SK-N-SH (cell line): ENCODE measurements at regions not wholly inside any gene's neighbourhood (a gene's known extent, or its start where the extent isn't known, plus 50 kb on each side); places are given as distances from the start of the nearest gene placed in this dataset.

ENCODE experiments used
- CTCF ChIA-PET: fragments of 300-600, 350-600 bp; formaldehyde crosslinking; extraction: SDS; loops from one replicate; lab custom pipeline; 2021; lab: Yijun Ruan, JAX
- POLR2A ChIA-PET: fragments of 350-600 bp; sonication (Branson Sonifier 250); formaldehyde crosslinking; extraction: SDS; loops from one replicate; lab custom pipeline; 2020; ENCODE audit warnings: antibody characterized with exemption, inconsistent platforms; lab: Yijun Ruan, JAX
- DNase-seq: peaks from one replicate; pipeline ENCODE4 v3.0.0; 2012
- H2AFZ ChIP-seq: fragments of 200-600 bp; sonication (generic); 2 replicates; pipeline ENCODE4 v1.8.1; 2016; ENCODE audit warnings: antibody characterized with exemption, mild to moderate bottlenecking, low read depth
- H3F3A ChIP-seq: fragments of 200-600 bp; sonication (generic); replicated peaks from 2 replicates; pipeline ENCODE3; 2016; ENCODE audit warnings: antibody characterized with exemption, mild to moderate bottlenecking; ENCODE audit not compliant: insufficient read depth
- H3K27ac ChIP-seq, 2 experiments: fragments of 200-500 bp in 1 of 2; fragments of 200-600 bp in 1 of 2; sonication (Bioruptor generic) in 1 of 2; sonication (generic), shearing (Covaris generic) in 1 of 2; 2 replicates each; pipeline versions ENCODE4 v1.5.1 to v1.6.1; 2014 to 2016; ENCODE audit warnings: low read depth in 2 of 2, inconsistent platforms in 1 of 2, low read length in 1 of 2, mild to moderate bottlenecking in 1 of 2, mixed read lengths in 1 of 2
- H3K27me3 ChIP-seq: fragments of 200-600 bp; sonication (generic), shearing (Covaris generic); 2 replicates; pipeline ENCODE4 v1.6.1; 2016; ENCODE audit warnings: mixed run types; ENCODE audit not compliant: insufficient read depth
- H3K36me3 ChIP-seq, 2 experiments: fragments of 200-500 bp in 1 of 2; fragments of 200-600 bp in 1 of 2; sonication (Bioruptor generic) in 1 of 2; sonication (generic) in 1 of 2; replicated peaks in 1 of 2; 2 replicates each; pipeline versions ENCODE3 to v1.5.1; 2014 to 2016; ENCODE audit warnings: low read length in 1 of 2, mild to moderate bottlenecking in 1 of 2; ENCODE audit not compliant: insufficient read depth in 2 of 2, control insufficient read depth in 1 of 2
- H3K4me1 ChIP-seq, 2 experiments: fragments of 200-500 bp in 1 of 2; fragments of 200-600 bp in 1 of 2; sonication (Bioruptor generic) in 1 of 2; sonication (generic), shearing (Covaris generic) in 1 of 2; 2 replicates each; pipeline versions ENCODE4 v1.5.1 to v1.6.1; 2014 to 2016; ENCODE audit warnings: low read depth in 1 of 2, low read length in 1 of 2, mixed run types in 1 of 2; ENCODE audit not compliant: insufficient read depth in 2 of 2, control insufficient read depth in 1 of 2
- H3K4me2 ChIP-seq: fragments of 200-600 bp; sonication (generic), shearing (Covaris generic); 2 replicates; pipeline ENCODE4 v1.6.1; 2017; ENCODE audit warnings: mixed run types
- H3K4me3 ChIP-seq, 2 experiments: fragments of 200-500 bp in 1 of 2; fragments of 200-600 bp in 1 of 2; sonication (Bioruptor generic) in 1 of 2; sonication (generic), shearing (Covaris generic) in 1 of 2; 2 replicates each; pipeline versions ENCODE4 v1.5.1 to v1.8.1; 2014 to 2016; ENCODE audit warnings: low read depth in 2 of 2, inconsistent platforms in 1 of 2, low read length in 1 of 2, mild to moderate bottlenecking in 1 of 2, mixed read lengths in 1 of 2, moderate library complexity in 1 of 2
- H3K79me2 ChIP-seq: fragments of 200-600 bp; sonication (generic); 2 replicates; pipeline ENCODE4 v1.8.1; 2017; ENCODE audit warnings: mild to moderate bottlenecking; ENCODE audit not compliant: insufficient read depth
- H3K9ac ChIP-seq: fragments of 200-600 bp; sonication (generic); 2 replicates; pipeline ENCODE4 v1.6.1; 2017; ENCODE audit warnings: mixed run types
- H3K9me2 ChIP-seq: fragments of 200-600 bp; sonication (generic); 2 replicates; pipeline ENCODE4 v1.6.1; 2017; ENCODE audit warnings: mixed run types
- H3K9me3 ChIP-seq: fragments of 200-600 bp; sonication (generic); 2 replicates; pipeline ENCODE4 v1.6.1; 2017; ENCODE audit warnings: mixed run types, mild to moderate bottlenecking, moderate library complexity
- H4K20me1 ChIP-seq: fragments of 200-600 bp; sonication (generic); 2 replicates; pipeline ENCODE4 v1.6.1; 2017; ENCODE audit warnings: mild to moderate bottlenecking, mixed run types; ENCODE audit not compliant: insufficient read depth
- EP300 ChIP-seq, 2 experiments: IDR thresholded peaks; 2 replicates each; pipeline versions ENCODE4 v1.4.0 to v1.6.1; 2012; ENCODE audit warnings: borderline replicate concordance in 1 of 2, low read depth in 1 of 2, low read length in 1 of 2
- FOSL2 ChIP-seq: IDR thresholded peaks from 2 replicates; pipeline ENCODE4 v1.4.0; 2012; ENCODE audit warnings: low read depth, mild to moderate bottlenecking, moderate library complexity, borderline replicate concordance
- GATA2 ChIP-seq: sonication (generic); formaldehyde crosslinking; IDR thresholded peaks from 2 replicates; pipeline ENCODE4 v1.5.0; 2020; ENCODE audit warnings: mild to moderate bottlenecking, missing genetic modification reagents
- IRF3 ChIP-seq: fragments of 150-350 bp; IDR thresholded peaks from 2 replicates; pipeline ENCODE4 v1.6.1; 2016; ENCODE audit warnings: mild to moderate bottlenecking, low read depth, low read length
- JUND ChIP-seq: IDR thresholded peaks from 2 replicates; pipeline ENCODE4 v1.4.0; 2012
- RAD21 ChIP-seq: IDR thresholded peaks from 2 replicates; pipeline ENCODE4 v1.6.1; 2012; ENCODE audit warnings: mild to moderate bottlenecking, low read length
- RCOR1 ChIP-seq: fragments of 150-350 bp; IDR thresholded peaks from 2 replicates; pipeline ENCODE4 v1.6.1; 2017; ENCODE audit warnings: antibody characterized with exemption, low read length
- TCF12 ChIP-seq: IDR thresholded peaks from 2 replicates; pipeline ENCODE4 v1.4.0; 2012
- WGBS: methylation state at CpG from one replicate; pipeline ENCODE4 v1.1.6; 2017; ENCODE audit warnings: low lambda C conversion rate; 5-methylcytosine and 5-hydroxymethylcytosine counted together
- TF ChIP-seq, protein P1 (sequence below): IDR thresholded peaks from 2 replicates; pipeline ENCODE4 v1.4.0; 2012; ENCODE audit warnings: low read depth, borderline replicate concordance
- TF ChIP-seq, protein P2 (sequence below): IDR thresholded peaks from 2 replicates; pipeline ENCODE4; 2012

GRCh38 chr9:78491402-78491801 lies 194.5 kb downstream of the PSAT1 start:
- no peaks in the 10 kb centered on the region for H3K9me2 ChIP-seq
- no peak for DNase-seq
- WGBS = 59% methylated on average over 3 of the region's 3 CpGs
- ChIA-PET CTCF (no interaction called here), POLR2A (no interaction called here)
- no peak overlapping the region for H2AFZ ChIP-seq
- H3K27ac ChIP-seq = no peak overlapping the region
- no peaks in the 10 kb centered on the region for H3K79me2 ChIP-seq
- H3K27me3 ChIP-seq = no peaks in the 10 kb centered on the region
- H3F3A ChIP-seq = peaks cover 8% of the 10 kb centered on the region
- H3K36me3 ChIP-seq = no peaks in the 10 kb centered on the region
- no peaks in the 10 kb centered on the region for H4K20me1 ChIP-seq
- no peak overlapping the region for H3K4me3 ChIP-seq
- no peaks in the 10 kb centered on the region for H3K9me3 ChIP-seq
- H3K4me1 ChIP-seq = no peaks in the 10 kb centered on the region
- TF ChIP-seq IRF3 (no peak), FOSL2 (no peak), GATA2 (CRISPR knock-in tag) (no peak), JUND (no peak), RAD21 (no peak), EP300 (IDR thresholded peaks at IDR 0.05; ENCODE audit: borderline replicate concordance in 1 of 2, low read depth in 1 of 2, low read length in 1 of 2) (no peak)
- TF ChIP-seq, protein P1, sequence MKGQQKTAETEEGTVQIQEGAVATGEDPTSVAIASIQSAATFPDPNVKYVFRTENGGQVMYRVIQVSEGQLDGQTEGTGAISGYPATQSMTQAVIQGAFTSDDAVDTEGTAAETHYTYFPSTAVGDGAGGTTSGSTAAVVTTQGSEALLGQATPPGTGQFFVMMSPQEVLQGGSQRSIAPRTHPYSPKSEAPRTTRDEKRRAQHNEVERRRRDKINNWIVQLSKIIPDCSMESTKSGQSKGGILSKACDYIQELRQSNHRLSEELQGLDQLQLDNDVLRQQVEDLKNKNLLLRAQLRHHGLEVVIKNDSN = no peak
- no peak overlapping the region for H3K9ac ChIP-seq
- no peak overlapping the region for H3K4me2 ChIP-seq

- no peak overlapping the region for H3K27ac ChIP-seq
- TF ChIP-seq RCOR1 (no peak), TCF12 (no peak)
- TF ChIP-seq, protein P2, sequence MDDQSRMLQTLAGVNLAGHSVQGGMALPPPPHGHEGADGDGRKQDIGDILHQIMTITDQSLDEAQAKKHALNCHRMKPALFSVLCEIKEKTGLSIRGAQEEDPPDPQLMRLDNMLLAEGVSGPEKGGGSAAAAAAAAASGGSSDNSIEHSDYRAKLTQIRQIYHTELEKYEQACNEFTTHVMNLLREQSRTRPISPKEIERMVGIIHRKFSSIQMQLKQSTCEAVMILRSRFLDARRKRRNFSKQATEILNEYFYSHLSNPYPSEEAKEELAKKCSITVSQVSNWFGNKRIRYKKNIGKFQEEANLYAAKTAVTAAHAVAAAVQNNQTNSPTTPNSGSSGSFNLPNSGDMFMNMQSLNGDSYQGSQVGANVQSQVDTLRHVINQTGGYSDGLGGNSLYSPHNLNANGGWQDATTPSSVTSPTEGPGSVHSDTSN = peak; percentile 36; the same call in 1 of the 2 replicates
- no peak overlapping the region for H3K4me2 ChIP-seq
- ChIA-PET POLR2A (interaction anchor here (0.7 kb wide), 1 partner anchor 126 kb away, joined by 4 read pairs; no protein-coding TSS in a partner anchor), CTCF (no interaction called here)
- H2AFZ ChIP-seq = no peak overlapping the region
- no peaks in the 10 kb centered on the region for H3K4me1 ChIP-seq
- no peak overlapping the region for H3K9ac ChIP-seq
- H4K20me1 ChIP-seq = no peaks in the 10 kb centered on the region
- no peak overlapping the region for H3K4me3 ChIP-seq
- no peaks in the 10 kb centered on the region for H3K9me3 ChIP-seq
- 28% methylated on average over 2 of the region's 2 CpGs for WGBS
- H3F3A ChIP-seq = peaks cover 8% of the 10 kb centered on the region
- H3K27me3 ChIP-seq = no peaks in the 10 kb centered on the region
- H3K36me3 ChIP-seq = no peaks in the 10 kb centered on the region
- H3K9me2 ChIP-seq = no peaks in the 10 kb centered on the region
- no peaks in the 10 kb centered on the region for H3K79me2 ChIP-seq
- DNase-seq = no peak
Observed at GRCh38 chr9:78493166-78493742, 196.3 kb downstream of the PSAT1 start.
